ENCODE measurements at regions not wholly inside any gene's neighbourhood (a gene's known extent, or its start where the extent isn't known, plus 50 kb on each side); places are given as distances from the start of the nearest gene placed in this dataset.
"Not testable (repeated sequence)": the region's sequence is repeated elsewhere in the genome, so short reads cannot be mapped to it uniquely, and the experiment has no call there.

- TF ChIP-seq CTCF (IDR thresholded peaks at IDR 0.05): no peak
- H3K27ac ChIP-seq: no peak overlapping the region
- no peak overlapping the region for H3K4me3 ChIP-seq
- no peak for DNase-seq (ENCODE audit: low spot score)
Observed at GRCh38 chr5:165404917-165405316, 1899.5 kb downstream of the MAT2B start.

GRCh38 chr5:165405340-165405739, 1899.9 kb downstream of the MAT2B start:
- no peak overlapping the region for H3K27ac ChIP-seq
- TF ChIP-seq CTCF (IDR thresholded peaks at IDR 0.05): no peak
- no peak for DNase-seq (ENCODE audit: low spot score)
- H3K4me3 ChIP-seq: no peak overlapping the region

GRCh38 chr5:165407352-165407751, 1901.9 kb downstream of the MAT2B start:
- Histone ChIP-seq H3K27ac (no peak overlapping the region), H3K4me3 (no peak overlapping the region)
- no peak for DNase-seq (ENCODE audit: low spot score)
- no peak for TF ChIP-seq CTCF (IDR thresholded peaks at IDR 0.05)

- H3K27ac ChIP-seq: no peak overlapping the region
- no peak overlapping the region for H3K4me3 ChIP-seq
- no peak for TF ChIP-seq CTCF (IDR thresholded peaks at IDR 0.05)
- no peak for DNase-seq (ENCODE audit: low spot score)
Observed at GRCh38 chr5:165410476-165410875, 1905.1 kb downstream of the MAT2B start.

- not testable (repeated sequence) for H3K27ac ChIP-seq; DNase-seq (ENCODE audit: low spot score); H3K4me3 ChIP-seq
Observed at GRCh38 chr5:165411532-165411931, 1906.1 kb downstream of the MAT2B start.

- Histone ChIP-seq H3K4me3 (no peak overlapping the region), H3K27ac (no peak overlapping the region)
- DNase-seq (ENCODE audit: low spot score): no peak
- TF ChIP-seq CTCF (IDR thresholded peaks at IDR 0.05): no peak
Observed at GRCh38 chr5:165420493-165420892, 1915.1 kb downstream of the MAT2B start.

- TF ChIP-seq CTCF (IDR thresholded peaks at IDR 0.05): no peak
- no peak for DNase-seq (ENCODE audit: low spot score)
- Histone ChIP-seq H3K27ac (no peak overlapping the region), H3K4me3 (no peak overlapping the region)
Observed at GRCh38 chr5:165423697-165424299, 1918.4 kb downstream of the MAT2B start.

GRCh38 chr5:165425594-165425993, 1920.2 kb downstream of the MAT2B start:
- TF ChIP-seq CTCF (IDR thresholded peaks at IDR 0.05): no peak
- H3K4me3 ChIP-seq: no peak overlapping the region
- H3K27ac ChIP-seq: no peak overlapping the region
- no peak for DNase-seq (ENCODE audit: low spot score)
